ENCODE measurements at regions not wholly inside any gene's neighbourhood (a gene's known extent, or its start where the extent isn't known, plus 50 kb on each side); places are given as distances from the start of the nearest gene placed in this dataset.
"Not testable (repeated sequence)": the region's sequence is repeated elsewhere in the genome, so short reads cannot be mapped to it uniquely, and the experiment has no call there.

DNA sequence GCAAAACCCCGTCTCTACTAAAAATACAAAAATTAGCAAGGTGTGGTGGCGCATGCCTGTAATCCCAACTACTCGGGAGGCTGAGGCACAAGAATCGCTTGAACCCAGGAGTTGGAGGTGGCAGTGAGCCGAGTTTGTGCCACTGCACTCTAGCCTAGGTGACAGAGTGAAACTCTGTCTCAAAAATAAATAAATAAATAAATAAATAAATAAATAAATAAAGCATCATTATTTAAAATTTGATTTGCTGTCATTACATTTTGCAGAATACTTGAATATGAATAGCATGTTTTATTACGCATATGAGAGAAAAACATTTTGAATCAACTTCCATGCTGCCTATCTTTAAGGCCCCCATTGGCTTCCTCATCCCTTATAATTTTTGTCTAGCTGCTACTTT, 53.4 kb upstream of the MED14 start:
- not testable (repeated sequence) for DNase-seq; H3K27me3 ChIP-seq (ENCODE audit: insufficient read depth, low read length, poor library complexity); H3K9ac ChIP-seq (ENCODE audit: low read depth, low read length); H3K4me1 ChIP-seq (ENCODE audit: insufficient read depth, low read length); H4K20me1 ChIP-seq (ENCODE audit: insufficient read depth, low read length); H3K4me2 ChIP-seq (ENCODE audit: insufficient read depth, low read length); H2AFZ ChIP-seq (ENCODE audit: low read depth, low read length); H3K79me2 ChIP-seq (ENCODE audit: insufficient read depth, low read length); H3K4me3 ChIP-seq (ENCODE audit: low read depth in 1 of 2, low read length in 2 of 2); ATAC-seq (ENCODE audit: insufficient read depth, low read depth); H3K36me3 ChIP-seq (ENCODE audit: insufficient read depth, low read length); H3K9me3 ChIP-seq (ENCODE audit: insufficient read depth, low read length, severe bottlenecking); H3K27ac ChIP-seq (ENCODE audit: low read length)

GRCh38 chrX:40792433-40792832, 57.1 kb upstream of the MED14 start:
- no peaks in the 10 kb centered on the region for H3K9me3 ChIP-seq (ENCODE audit: insufficient read depth, low read length, severe bottlenecking)
- no peak for DNase-seq
- no peak overlapping the region for H3K9ac ChIP-seq (ENCODE audit: low read depth, low read length)
- TF ChIP-seq EZH2 (IDR thresholded peaks at IDR 0.05; ENCODE audit: borderline replicate concordance, low read depth, low read length, severe bottlenecking): no peak
- TF ChIP-seq, protein P1, sequence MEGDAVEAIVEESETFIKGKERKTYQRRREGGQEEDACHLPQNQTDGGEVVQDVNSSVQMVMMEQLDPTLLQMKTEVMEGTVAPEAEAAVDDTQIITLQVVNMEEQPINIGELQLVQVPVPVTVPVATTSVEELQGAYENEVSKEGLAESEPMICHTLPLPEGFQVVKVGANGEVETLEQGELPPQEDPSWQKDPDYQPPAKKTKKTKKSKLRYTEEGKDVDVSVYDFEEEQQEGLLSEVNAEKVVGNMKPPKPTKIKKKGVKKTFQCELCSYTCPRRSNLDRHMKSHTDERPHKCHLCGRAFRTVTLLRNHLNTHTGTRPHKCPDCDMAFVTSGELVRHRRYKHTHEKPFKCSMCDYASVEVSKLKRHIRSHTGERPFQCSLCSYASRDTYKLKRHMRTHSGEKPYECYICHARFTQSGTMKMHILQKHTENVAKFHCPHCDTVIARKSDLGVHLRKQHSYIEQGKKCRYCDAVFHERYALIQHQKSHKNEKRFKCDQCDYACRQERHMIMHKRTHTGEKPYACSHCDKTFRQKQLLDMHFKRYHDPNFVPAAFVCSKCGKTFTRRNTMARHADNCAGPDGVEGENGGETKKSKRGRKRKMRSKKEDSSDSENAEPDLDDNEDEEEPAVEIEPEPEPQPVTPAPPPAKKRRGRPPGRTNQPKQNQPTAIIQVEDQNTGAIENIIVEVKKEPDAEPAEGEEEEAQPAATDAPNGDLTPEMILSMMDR (IDR thresholded peaks at IDR 0.05; ENCODE audit: borderline replicate concordance, extremely low read depth, low read length, poor library complexity, severe bottlenecking): no peak
- H3K27ac ChIP-seq (ENCODE audit: low read length): no peak overlapping the region
- H4K20me1 ChIP-seq (ENCODE audit: insufficient read depth, low read length): no peaks in the 10 kb centered on the region
- H3K27me3 ChIP-seq (ENCODE audit: insufficient read depth, low read length, poor library complexity): no peaks in the 10 kb centered on the region
- H3K36me3 ChIP-seq (ENCODE audit: insufficient read depth, low read length): no peaks in the 10 kb centered on the region
- no peaks in the 10 kb centered on the region for H3K79me2 ChIP-seq (ENCODE audit: insufficient read depth, low read length)
- no peak overlapping the region for H3K4me3 ChIP-seq (ENCODE audit: low read depth in 1 of 2, low read length in 2 of 2)
- H2AFZ ChIP-seq (ENCODE audit: low read depth, low read length): no peak overlapping the region
- no peaks in the 10 kb centered on the region for H3K4me1 ChIP-seq (ENCODE audit: insufficient read depth, low read length)
- no peak overlapping the region for H3K4me2 ChIP-seq (ENCODE audit: insufficient read depth, low read length)
- no peak for ATAC-seq (ENCODE audit: insufficient read depth, low read depth)

DNA sequence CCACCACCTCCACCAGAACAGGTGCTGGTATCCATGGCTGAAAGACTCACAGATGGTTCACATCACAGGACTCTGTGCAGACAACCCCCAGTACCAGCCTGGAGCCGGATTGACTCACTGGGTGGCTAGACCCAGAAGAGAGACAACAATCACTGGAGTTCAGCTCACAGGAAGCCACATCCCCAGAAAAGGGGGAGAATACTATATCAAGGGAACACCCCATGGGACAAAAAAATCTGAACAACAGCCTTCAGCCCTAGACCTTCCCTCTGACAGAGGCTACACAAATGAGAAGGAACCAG, 59.4 kb upstream of the MED14 start:
- ATAC-seq (ENCODE audit: insufficient read depth, low read depth); H3K4me2 ChIP-seq (ENCODE audit: insufficient read depth, low read length); DNase-seq; H3K27ac ChIP-seq (ENCODE audit: low read length); H3K9me3 ChIP-seq (ENCODE audit: insufficient read depth, low read length, severe bottlenecking); H3K79me2 ChIP-seq (ENCODE audit: insufficient read depth, low read length); H3K4me3 ChIP-seq (ENCODE audit: low read depth in 1 of 2, low read length in 2 of 2); H3K27me3 ChIP-seq (ENCODE audit: insufficient read depth, low read length, poor library complexity); H3K9ac ChIP-seq (ENCODE audit: low read depth, low read length); H4K20me1 ChIP-seq (ENCODE audit: insufficient read depth, low read length); H3K36me3 ChIP-seq (ENCODE audit: insufficient read depth, low read length); H3K4me1 ChIP-seq (ENCODE audit: insufficient read depth, low read length); H2AFZ ChIP-seq (ENCODE audit: low read depth, low read length): not testable (repeated sequence)

GRCh38 chrX:40799745-40800144, 64.4 kb upstream of the MED14 start:
- H3K27ac ChIP-seq (ENCODE audit: low read length); DNase-seq; ATAC-seq (ENCODE audit: insufficient read depth, low read depth); H3K4me3 ChIP-seq (ENCODE audit: low read depth in 1 of 2, low read length in 2 of 2); H3K4me2 ChIP-seq (ENCODE audit: insufficient read depth, low read length); H4K20me1 ChIP-seq (ENCODE audit: insufficient read depth, low read length); H3K9ac ChIP-seq (ENCODE audit: low read depth, low read length); H3K27me3 ChIP-seq (ENCODE audit: insufficient read depth, low read length, poor library complexity); H3K4me1 ChIP-seq (ENCODE audit: insufficient read depth, low read length); H3K36me3 ChIP-seq (ENCODE audit: insufficient read depth, low read length); H3K79me2 ChIP-seq (ENCODE audit: insufficient read depth, low read length); H2AFZ ChIP-seq (ENCODE audit: low read depth, low read length); H3K9me3 ChIP-seq (ENCODE audit: insufficient read depth, low read length, severe bottlenecking): not testable (repeated sequence)

DNA sequence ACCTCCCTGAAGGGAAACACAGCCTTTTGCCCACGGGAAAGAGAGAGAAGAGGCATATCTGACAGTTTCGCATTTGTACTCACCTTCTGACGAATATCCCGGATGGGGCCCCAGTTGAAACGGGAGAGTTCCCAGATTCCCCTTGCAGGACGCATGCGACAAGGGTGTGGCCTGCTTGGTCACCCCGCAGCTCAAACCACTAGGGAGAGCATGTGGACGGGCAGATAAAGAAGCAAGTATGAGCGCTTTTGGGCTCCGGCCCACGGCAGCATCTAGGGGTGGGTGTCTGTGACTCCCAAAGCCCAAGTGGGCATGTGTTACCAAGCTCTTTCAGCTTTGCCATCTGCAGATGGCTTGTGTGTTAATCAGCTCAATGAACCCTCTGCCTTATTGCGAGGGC, 70.1 kb upstream of the MED14 start:
- H3K9ac ChIP-seq (ENCODE audit: low read depth, low read length): no peak overlapping the region
- ATAC-seq (ENCODE audit: insufficient read depth, low read depth): no peak

More for the DNA sequence above, 70.1 kb upstream of the MED14 start:
- Histone ChIP-seq H3K79me2 (ENCODE audit: insufficient read depth, low read length) (no peaks in the 10 kb centered on the region), H3K27ac (ENCODE audit: low read length) (no peak overlapping the region), H4K20me1 (ENCODE audit: insufficient read depth, low read length) (no peaks in the 10 kb centered on the region), H3K9me3 (ENCODE audit: insufficient read depth, low read length, severe bottlenecking) (no peaks in the 10 kb centered on the region), H3K4me1 (ENCODE audit: insufficient read depth, low read length) (no peaks in the 10 kb centered on the region), H3K27me3 (ENCODE audit: insufficient read depth, low read length, poor library complexity) (no peaks in the 10 kb centered on the region), H3K4me3 (ENCODE audit: low read depth in 1 of 2, low read length in 2 of 2) (no peak overlapping the region), H3K36me3 (ENCODE audit: insufficient read depth, low read length) (no peaks in the 10 kb centered on the region), H3K4me2 (ENCODE audit: insufficient read depth, low read length) (no peak overlapping the region), H2AFZ (ENCODE audit: low read depth, low read length) (no peak overlapping the region)
- no peak for DNase-seq
- TF ChIP-seq, protein P1 (IDR thresholded peaks at IDR 0.05; ENCODE audit: borderline replicate concordance, extremely low read depth, low read length, poor library complexity, severe bottlenecking): no peak
- no peak for TF ChIP-seq EZH2 (IDR thresholded peaks at IDR 0.05; ENCODE audit: borderline replicate concordance, low read depth, low read length, severe bottlenecking)
